Liver (tissue), 8 donors: ENCODE measurements at regions not wholly inside any gene's neighbourhood (a gene's known extent, or its start where the extent isn't known, plus 50 kb on each side); places are given as distances from the start of the nearest gene placed in this dataset.

Source experiments
- DNase-seq: peaks from one replicate; pipeline ENCODE4 v3.0.0-alpha.2; 2017; ENCODE audit warnings: low spot score
- H3K27ac ChIP-seq, 2 donors: one replicate each; pipeline ENCODE4 v1.7.0; 2013; ENCODE audit warnings: inconsistent platforms in 2 of 2, low read length in 2 of 2, control low read depth in 1 of 2, low read depth in 1 of 2, mild to moderate bottlenecking in 1 of 2
- H3K27me3 ChIP-seq, 4 donors: one replicate each; pipeline versions ENCODE4 v1.6.1 to v1.7.0; 2013; ENCODE audit warnings: low read length in 3 of 4, inconsistent platforms in 1 of 4, mild to moderate bottlenecking in 1 of 4, moderate library complexity in 1 of 4; ENCODE audit not compliant: control insufficient read depth in 4 of 4, insufficient read depth in 4 of 4
- H3K36me3 ChIP-seq, 4 donors: one replicate each; pipeline versions ENCODE4 v1.6.1 to v1.7.0; 2013; ENCODE audit warnings: low read length in 3 of 4, mild to moderate bottlenecking in 3 of 4, low read depth in 1 of 4, moderate library complexity in 1 of 4; ENCODE audit not compliant: control insufficient read depth in 4 of 4, insufficient read depth in 3 of 4
- H3K4me1 ChIP-seq, 4 donors: one replicate each; pipeline versions ENCODE4 v1.6.1 to v1.7.0; 2013; ENCODE audit warnings: low read length in 3 of 4, mild to moderate bottlenecking in 3 of 4, moderate library complexity in 1 of 4; ENCODE audit not compliant: control insufficient read depth in 4 of 4, insufficient read depth in 4 of 4
- H3K4me3 ChIP-seq, 3 donors: one replicate each; pipeline versions ENCODE4 v1.6.1 to v1.7.0; 2013; ENCODE audit warnings: low read length in 3 of 3, control low read depth in 1 of 3, low read depth in 1 of 3, mild to moderate bottlenecking in 1 of 3
- H3K9ac ChIP-seq, 2 donors: one replicate each; pipeline ENCODE4 v1.7.0; 2013; ENCODE audit warnings: low read length in 2 of 2, mild to moderate bottlenecking in 2 of 2, moderate library complexity in 2 of 2, control low read depth in 1 of 2, low read depth in 1 of 2
- H3K9me3 ChIP-seq, 4 donors: one replicate each; pipeline versions ENCODE4 v1.6.1 to v1.7.0; 2013; ENCODE audit warnings: low read length in 3 of 4; ENCODE audit not compliant: control insufficient read depth in 4 of 4
- ATF3 ChIP-seq: IDR thresholded peaks from 2 replicates; pipeline ENCODE4 v1.6.1; 2016; ENCODE audit warnings: antibody characterized with exemption
- CTCF ChIP-seq: fragments of 150-350 bp; IDR thresholded peaks from 2 replicates; pipeline ENCODE4 v1.5.1; 2017; ENCODE audit warnings: improper control_type of control experiment, low read depth, low read length; ENCODE audit not compliant: missing input control
- EGR1 ChIP-seq, 2 donors: IDR thresholded peaks; 2 replicates each; pipeline ENCODE4 v1.6.1; 2016 to 2018; ENCODE audit warnings: antibody characterized with exemption in 2 of 2, low read depth in 2 of 2
- FOXA1 ChIP-seq: IDR thresholded peaks from 2 replicates; pipeline ENCODE4 v1.6.1; 2016; ENCODE audit warnings: antibody characterized with exemption
- FOXA2 ChIP-seq: IDR thresholded peaks from 2 replicates; pipeline ENCODE4 v1.6.1; 2016; ENCODE audit warnings: antibody characterized with exemption
- HNF4A ChIP-seq, 2 donors: conservative IDR thresholded peaks; 2 replicates each; pipeline ENCODE4 v1.6.1; 2016; ENCODE audit warnings: antibody characterized with exemption in 2 of 2, mild to moderate bottlenecking in 2 of 2
- HNF4G ChIP-seq: IDR thresholded peaks from 2 replicates; pipeline ENCODE4 v1.6.1; 2016; ENCODE audit warnings: antibody characterized with exemption
- JUND ChIP-seq, 2 donors: IDR thresholded peaks; 2 replicates each; pipeline ENCODE4 v1.6.1; 2016; ENCODE audit warnings: antibody characterized with exemption in 2 of 2
- RAD21 ChIP-seq, 2 donors: IDR thresholded peaks; 2 replicates each; pipeline ENCODE4 v1.6.1; 2016; ENCODE audit warnings: antibody characterized with exemption in 2 of 2, mild to moderate bottlenecking in 2 of 2
- REST ChIP-seq: IDR thresholded peaks from 2 replicates; pipeline ENCODE4 v1.6.1; 2016; ENCODE audit warnings: antibody characterized with exemption, mild to moderate bottlenecking
- RXRA ChIP-seq, 2 donors: IDR thresholded peaks; 2 replicates each; pipeline ENCODE4 v1.6.1; 2017 to 2018; ENCODE audit warnings: antibody characterized with exemption in 2 of 2, mild to moderate bottlenecking in 1 of 2
- SP1 ChIP-seq: IDR thresholded peaks from 2 replicates; pipeline ENCODE4 v1.6.1; 2018; ENCODE audit warnings: antibody characterized with exemption, mild to moderate bottlenecking
- YY1 ChIP-seq: IDR thresholded peaks from 2 replicates; pipeline ENCODE4 v1.6.1; 2016; ENCODE audit warnings: antibody characterized with exemption, mild to moderate bottlenecking
- ZBTB33 ChIP-seq: IDR thresholded peaks from 2 replicates; pipeline ENCODE4 v1.6.1; 2016; ENCODE audit warnings: antibody characterized with exemption
- WGBS: extraction: QIAGEN DNeasy Blood & Tissue Kit; methylation state at CpG from one replicate; pipeline ENCODE4 v1.1.7; 2013; 5-methylcytosine and 5-hydroxymethylcytosine counted together
- donor health status: healthy.
- donor health status: healthy.
- donor health status: healthy.
- donor health status: healthy.
- donor health status: healthy.

GRCh38 chr2:147424766-147425165, 420.1 kb upstream of the ACVR2A start:
- H3K27me3 ChIP-seq: no peaks in the 10 kb centered on the region
- H3K36me3 ChIP-seq: no peaks in the 10 kb centered on the region
- H3K9me3 ChIP-seq: no peaks in the 10 kb centered on the region
- H3K9ac ChIP-seq: no peak overlapping the region
- no peak overlapping the region for H3K27ac ChIP-seq
- no peak for TF ChIP-seq SP1
- peaks cover 5 to 21% (median 12%) of the 10 kb centered on the region in 4 donors for H3K4me1 ChIP-seq
- DNase-seq: no peak
- WGBS: 60% methylated on average over 1 of the region's 1 CpG
- H3K4me3 ChIP-seq: no peak overlapping the region

GRCh38 chr2:147420947-147421675, 423.7 kb upstream of the ACVR2A start:
- H3K27ac ChIP-seq: no peak overlapping the region
- no peaks in the 10 kb centered on the region for H3K36me3 ChIP-seq
- DNase-seq: no peak
- H3K4me3 ChIP-seq: no peak overlapping the region
- no peak overlapping the region for H3K9ac ChIP-seq
- WGBS: 83% methylated on average over 1 of the region's 1 CpG
- H3K4me1 ChIP-seq: peaks cover 0 to 13% (median 8%) of the 10 kb centered on the region in 4 donors
- no peaks in the 10 kb centered on the region for H3K27me3 ChIP-seq
- TF ChIP-seq FOXA2 (no peak), JUND (IDR thresholded peaks at IDR 0.05) (no peak), FOXA1 (no peak), REST (no peak), SP1 (no peak), YY1 (no peak), ZBTB33 (no peak), CTCF (no peak), HNF4G (no peak), EGR1 (IDR thresholded peaks at IDR 0.05; ENCODE audit: low read depth in 2 of 2) (no peak), HNF4A (conservative IDR thresholded peaks at IDR 0.05) (no peak), ATF3 (no peak), RXRA (IDR thresholded peaks at IDR 0.05) (no peak), RAD21 (IDR thresholded peaks at IDR 0.05) (no peak)
- no peaks in the 10 kb centered on the region for H3K9me3 ChIP-seq
